ENCODE measurements at regions not wholly inside any gene's neighbourhood (a gene's known extent, or its start where the extent isn't known, plus 50 kb on each side); places are given as distances from the start of the nearest gene placed in this dataset.
"Not testable (repeated sequence)": the region's sequence is repeated elsewhere in the genome, so short reads cannot be mapped to it uniquely, and the experiment has no call there.

- DNase-seq (ENCODE audit: low read depth in 2 of 2) = no peak
Observed at GRCh38 chr4:159410076-159410777, 307.3 kb downstream of the RAPGEF2 start.

DNA sequence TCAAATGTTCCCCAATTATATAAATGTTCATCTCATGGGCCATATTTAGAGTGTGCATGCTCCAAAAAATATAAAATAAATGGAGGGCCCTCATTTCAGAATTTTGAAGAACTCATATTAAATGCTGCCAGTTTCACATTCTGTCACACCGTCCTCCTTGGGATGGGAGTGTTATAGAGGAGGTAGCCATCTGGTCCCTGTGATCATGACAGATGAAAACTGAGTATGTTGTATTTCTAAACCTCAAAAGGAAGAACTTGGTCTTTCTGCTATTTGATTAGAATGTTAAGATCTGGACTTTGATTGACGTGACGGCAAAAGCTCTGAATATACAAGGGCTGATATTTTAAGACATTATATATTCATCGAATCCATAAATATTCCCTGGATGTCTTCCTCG, 308.0 kb downstream of the RAPGEF2 start:
- no peak for DNase-seq (ENCODE audit: low read depth in 2 of 2)

DNA sequence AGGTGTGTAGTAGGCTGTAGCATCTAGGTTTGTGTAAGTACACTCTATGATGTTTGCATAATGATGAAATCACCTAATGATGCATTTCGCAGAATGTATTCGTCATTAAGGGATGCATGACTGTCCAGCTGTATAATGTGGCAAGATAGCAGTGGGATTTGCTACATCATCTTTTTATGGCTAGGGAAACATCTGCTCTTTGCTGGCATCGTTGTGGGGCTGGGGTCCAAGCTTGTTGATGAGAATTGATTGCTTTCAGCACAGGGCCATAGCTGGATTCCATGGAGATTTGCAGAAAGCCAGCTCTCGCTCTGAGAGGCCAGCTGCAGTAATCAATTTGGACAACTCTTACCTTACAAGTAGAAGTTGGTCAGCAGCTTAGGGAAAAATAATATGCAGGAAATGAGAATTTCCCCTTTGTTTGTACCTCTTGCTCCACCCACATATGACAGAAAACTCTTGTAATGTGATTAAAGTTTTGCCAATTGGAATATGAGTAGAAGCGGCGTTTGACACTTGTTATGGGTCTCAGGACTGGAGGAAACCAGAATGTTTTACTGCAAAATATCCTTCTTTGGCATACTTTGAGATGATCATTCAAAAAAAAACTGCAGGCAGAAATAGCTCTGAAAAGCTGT, 310.5 kb downstream of the RAPGEF2 start:
- no peak for DNase-seq (ENCODE audit: low read depth in 2 of 2)

DNA sequence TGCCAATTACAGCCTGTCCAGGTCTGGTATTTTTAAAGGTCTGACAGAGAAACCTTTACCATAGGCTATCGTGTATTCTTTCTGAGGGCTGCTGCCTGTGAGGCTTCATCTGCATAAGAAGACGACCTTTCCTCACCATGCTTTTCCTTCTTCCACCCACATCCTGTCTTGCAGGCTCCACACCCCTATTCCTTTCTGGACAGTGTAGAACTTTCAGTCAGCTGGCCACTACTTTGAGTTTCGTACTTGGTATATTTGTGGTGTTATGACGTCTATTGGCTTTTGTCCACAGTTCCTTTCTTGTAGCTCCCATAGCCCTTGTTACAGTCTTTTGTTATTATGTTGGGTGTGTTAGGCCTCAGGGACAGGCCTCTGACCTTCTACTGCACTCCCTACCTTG, 311.4 kb downstream of the RAPGEF2 start:
- no peak for DNase-seq (ENCODE audit: low read depth in 2 of 2)

DNA sequence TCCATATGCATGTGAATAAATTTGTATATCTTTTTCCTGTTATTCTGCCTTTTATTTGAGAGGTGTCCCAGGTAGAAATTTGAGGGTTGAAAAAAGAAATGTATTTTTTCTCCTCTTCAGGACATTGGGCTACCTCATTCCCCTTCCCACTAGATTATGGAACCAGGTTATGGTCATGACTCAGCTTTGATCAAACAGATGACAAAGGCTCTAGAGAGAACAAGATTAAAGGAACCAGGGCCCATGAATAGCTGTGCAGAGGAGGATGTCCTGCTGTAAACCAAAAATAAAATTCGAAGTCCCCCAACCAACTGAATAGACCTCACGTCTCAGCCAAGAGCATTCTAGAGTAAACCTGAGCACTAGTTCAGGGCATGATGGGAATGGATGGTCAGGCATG, 313.2 kb downstream of the RAPGEF2 start:
- DNase-seq (ENCODE audit: low read depth in 2 of 2) = no peak

DNA sequence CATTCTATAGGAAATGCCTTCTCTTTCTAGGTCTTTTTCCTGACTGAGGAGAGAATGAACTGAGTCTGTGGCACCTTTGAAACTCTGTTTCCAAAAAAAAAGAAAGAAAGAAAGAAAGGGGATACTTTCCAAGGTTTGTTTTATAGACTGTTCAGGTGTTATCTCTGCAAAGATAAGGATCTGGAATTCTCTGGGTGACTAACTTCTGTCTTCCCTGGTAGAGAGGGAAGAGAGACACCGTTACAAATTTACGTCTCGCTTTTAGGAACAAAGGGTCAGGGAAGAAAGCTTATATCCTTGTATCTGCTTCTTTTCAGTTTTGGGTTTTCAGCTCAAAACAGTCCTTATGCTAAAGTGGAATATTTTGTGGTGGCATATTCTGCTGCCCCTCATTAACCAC, 314.1 kb downstream of the RAPGEF2 start:
- DNase-seq (ENCODE audit: low read depth in 2 of 2) = no peak

GRCh38 chr4:159420162-159421057, 317.5 kb downstream of the RAPGEF2 start:
- no peak for DNase-seq (ENCODE audit: low read depth in 2 of 2)

GRCh38 chr4:159421058-159421419, 318.2 kb downstream of the RAPGEF2 start:
- DNase-seq (ENCODE audit: low read depth in 2 of 2) = not testable (repeated sequence)

DNA sequence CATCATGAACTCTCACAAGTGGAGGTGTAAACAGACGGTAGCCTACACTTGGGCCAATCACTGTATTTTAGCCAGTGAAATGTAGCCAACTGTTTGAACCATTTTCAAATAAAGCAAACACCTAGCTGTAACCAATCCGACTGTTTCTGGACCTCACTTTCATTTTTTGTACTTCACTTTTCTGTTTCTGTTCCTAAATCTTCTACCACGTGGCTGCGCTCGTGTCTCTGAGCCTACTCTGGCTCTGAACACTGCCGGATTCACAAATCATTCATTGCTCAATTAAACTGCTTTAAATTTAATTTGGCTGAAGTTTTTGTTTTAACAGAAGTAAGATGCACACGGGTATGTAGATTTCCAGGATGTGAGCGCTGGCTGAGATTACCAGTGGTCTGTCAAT, 319.1 kb downstream of the RAPGEF2 start:
- no peak for DNase-seq (ENCODE audit: low read depth in 2 of 2)

DNA sequence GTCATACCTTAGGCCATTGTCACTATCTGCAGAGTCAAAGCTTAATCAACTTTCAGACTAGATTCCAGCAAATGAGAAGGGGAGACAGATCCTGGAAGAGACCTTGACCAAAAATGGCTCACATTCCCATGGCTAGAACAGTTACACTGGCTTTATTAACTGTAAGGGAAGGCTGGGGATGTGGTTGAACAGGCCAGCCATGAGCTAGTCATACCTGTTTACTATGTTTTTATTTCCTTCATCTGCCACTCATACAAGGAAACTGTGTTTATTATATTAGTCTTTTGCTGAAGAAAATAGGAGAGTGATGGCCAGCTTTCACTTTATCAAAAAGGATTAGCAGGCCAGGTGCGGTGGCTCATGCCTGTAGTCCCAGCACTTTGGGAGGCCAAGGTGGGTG, 319.7 kb downstream of the RAPGEF2 start:
- DNase-seq (ENCODE audit: low read depth in 2 of 2) = no peak

GRCh38 chr4:159425737-159426305, 322.9 kb downstream of the RAPGEF2 start:
- no peak for DNase-seq (ENCODE audit: low read depth in 2 of 2)

GRCh38 chr4:159428293-159428692, 325.4 kb downstream of the RAPGEF2 start:
- no peak for DNase-seq (ENCODE audit: low read depth in 2 of 2)

GRCh38 chr4:159428975-159429692, 326.3 kb downstream of the RAPGEF2 start:
- DNase-seq (ENCODE audit: low read depth in 2 of 2) = no peak

- DNase-seq (ENCODE audit: low read depth in 2 of 2) = no peak
Observed at GRCh38 chr4:159429693-159430035, 326.8 kb downstream of the RAPGEF2 start.

DNA sequence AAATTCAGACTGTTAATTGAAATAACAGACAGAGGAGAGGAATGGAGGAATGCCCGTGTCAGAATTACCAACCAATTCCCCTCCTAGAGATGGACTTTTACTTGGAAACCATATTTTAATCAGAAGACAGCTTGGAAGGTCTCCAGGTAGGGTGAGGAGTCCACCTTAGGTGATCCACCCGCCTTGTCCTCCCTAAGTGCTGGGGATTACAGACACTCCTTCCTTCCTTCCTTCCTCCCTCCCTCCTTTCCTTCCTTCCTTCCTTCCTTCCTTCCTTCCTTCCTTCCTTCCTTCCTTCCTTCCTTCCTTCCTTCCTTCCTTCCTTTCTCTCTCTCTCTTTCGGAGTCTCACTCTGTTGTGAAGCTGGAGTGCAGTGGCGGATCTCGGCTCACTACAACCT, 328.0 kb downstream of the RAPGEF2 start:
- no peak for DNase-seq (ENCODE audit: low read depth in 2 of 2)

GRCh38 chr4:159432436-159432835, 329.6 kb downstream of the RAPGEF2 start:
- DNase-seq (ENCODE audit: low read depth in 2 of 2) = no peak

DNA sequence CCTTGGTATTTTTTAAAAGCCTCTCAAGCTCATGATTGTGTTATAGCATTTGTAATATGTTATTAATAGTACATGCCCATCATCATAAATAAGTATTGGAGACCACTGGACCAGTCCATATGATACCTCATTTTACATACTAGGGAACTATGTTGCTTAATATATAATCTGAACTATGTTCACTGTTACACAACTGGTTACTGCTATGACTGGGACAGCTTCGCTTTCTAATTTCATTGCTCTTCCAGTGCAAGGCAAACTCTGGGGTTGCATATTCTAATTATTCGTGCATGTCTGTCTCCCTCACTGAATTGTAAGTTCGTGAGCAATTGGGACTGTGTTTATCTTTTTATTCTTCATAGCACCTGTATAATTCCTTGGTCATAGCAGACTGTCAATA, 330.5 kb downstream of the RAPGEF2 start:
- DNase-seq (ENCODE audit: low read depth in 2 of 2) = no peak

DNA sequence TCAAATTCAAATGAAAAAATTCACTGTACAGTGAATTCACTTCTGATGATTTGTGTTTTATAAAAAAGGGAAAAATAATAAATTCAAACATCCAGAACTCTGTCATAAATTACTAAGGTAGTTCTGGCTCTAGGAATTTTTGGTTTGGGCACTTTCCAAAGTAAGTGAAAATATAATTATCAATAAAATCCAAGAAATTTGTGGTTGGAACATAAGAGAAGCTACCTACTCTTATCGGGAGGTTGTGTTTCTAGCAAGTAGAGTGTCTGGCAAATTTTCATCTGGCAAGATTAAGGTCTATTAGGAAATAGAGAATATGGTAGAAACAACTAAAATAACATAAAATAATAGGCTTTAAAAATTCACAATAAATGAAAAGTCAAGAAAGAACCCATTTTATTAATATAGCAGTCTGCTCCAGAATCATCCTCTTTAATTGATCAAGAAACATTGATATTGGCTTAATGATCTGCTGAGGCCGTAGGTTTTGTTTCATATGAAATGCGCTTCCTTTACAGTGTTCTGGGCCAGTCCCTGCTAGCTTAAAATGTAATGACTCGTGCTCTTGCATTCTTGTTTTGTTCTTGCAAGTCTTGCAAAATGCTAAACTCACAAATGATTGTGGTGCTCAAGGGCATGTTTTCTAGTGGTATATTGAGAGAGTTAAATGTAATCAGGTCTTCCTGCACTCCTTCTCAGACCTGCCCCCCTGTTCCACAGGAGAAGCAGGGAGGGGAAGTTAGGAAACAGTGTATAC, 331.4 kb downstream of the RAPGEF2 start:
- DNase-seq (ENCODE audit: low read depth in 2 of 2) = no peak

GRCh38 chr4:159434871-159435241, 332.0 kb downstream of the RAPGEF2 start:
- no peak for DNase-seq (ENCODE audit: low read depth in 2 of 2)

DNA sequence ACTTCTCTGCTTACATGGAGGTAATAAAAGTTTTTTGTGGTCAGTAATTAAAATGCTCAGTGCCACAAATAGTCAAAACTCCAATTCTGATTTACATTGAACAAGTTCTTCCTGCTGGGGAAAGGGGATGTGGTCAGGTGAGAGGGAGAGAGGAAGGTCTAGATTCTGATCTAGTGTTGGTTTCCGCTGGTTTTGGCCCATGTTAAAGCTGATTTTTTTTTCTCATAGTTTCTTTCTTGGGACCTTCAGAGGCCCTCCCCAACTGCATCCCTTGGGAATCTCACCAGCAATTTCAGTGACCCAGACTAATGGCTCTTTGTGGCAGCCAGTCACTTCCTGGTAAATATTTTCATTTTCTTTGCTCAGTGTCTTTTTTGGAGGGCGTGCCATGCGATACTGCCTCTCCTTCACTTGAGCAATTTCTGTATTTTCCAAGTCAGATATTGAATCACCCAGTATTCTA, 332.7 kb downstream of the RAPGEF2 start:
- no peak for DNase-seq (ENCODE audit: low read depth in 2 of 2)

DNA sequence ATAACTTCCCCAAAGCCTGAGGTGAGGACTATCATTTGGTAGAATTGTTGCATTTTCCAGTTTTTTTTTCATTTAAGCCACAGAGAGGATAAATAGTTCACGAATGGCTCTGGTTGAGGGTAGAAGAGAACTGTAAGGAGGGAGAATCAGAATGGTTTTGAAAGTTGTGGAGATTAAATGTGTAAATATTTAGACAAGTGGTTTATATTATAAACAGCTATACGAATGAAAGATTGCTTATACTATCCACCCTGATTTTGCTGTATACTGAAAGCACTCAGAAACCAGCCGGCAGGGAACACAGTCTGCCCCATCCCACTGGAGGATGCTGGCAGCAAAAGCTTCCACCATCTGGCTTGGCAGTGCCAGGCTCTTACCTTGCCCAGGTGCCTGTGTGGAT, 341.1 kb downstream of the RAPGEF2 start:
- no peak for DNase-seq (ENCODE audit: low read depth in 2 of 2)
